ENCODE measurements at regions not wholly inside any gene's neighbourhood (a gene's known extent, or its start where the extent isn't known, plus 50 kb on each side); places are given as distances from the start of the nearest gene placed in this dataset.

- Histone ChIP-seq H3K27ac (ENCODE audit: extremely low read depth, low read depth, low read length) (no peak overlapping the region), H3K4me3 (ENCODE audit: low read depth, low read length) (no peak overlapping the region), H3K9me3 (ENCODE audit: control insufficient read depth, insufficient read depth, low read depth, low read length) (no peaks in the 10 kb centered on the region), H3K4me1 (ENCODE audit: control insufficient read depth, insufficient read depth, low read length) (no peaks in the 10 kb centered on the region), H3K36me3 (ENCODE audit: control insufficient read depth in 2 of 2, insufficient read depth in 1 of 2, low read length in 2 of 2) (no peaks in the 10 kb centered on the region)
- CTCF ChIA-PET: no interaction called here
- no peak for TF ChIP-seq REST (tag by site-specific recombination; IDR thresholded peaks at IDR 0.05)
- POLR2A ChIA-PET: no interaction called here
Observed at GRCh38 chr3:22210693-22211092, 459.7 kb upstream of the ZNF385D start.

- ChIA-PET CTCF (interaction anchor here (0.6 kb wide), 1 partner anchor 782 kb away, joined by 4 read pairs; no protein-coding TSS in a partner anchor), POLR2A (no interaction called here)
- Histone ChIP-seq H3K4me1 (ENCODE audit: control insufficient read depth, insufficient read depth, low read length) (no peaks in the 10 kb centered on the region), H3K27ac (ENCODE audit: extremely low read depth, low read depth, low read length) (no peak overlapping the region), H3K9me3 (ENCODE audit: control insufficient read depth, insufficient read depth, low read depth, low read length) (no peaks in the 10 kb centered on the region), H3K36me3 (ENCODE audit: control insufficient read depth in 2 of 2, insufficient read depth in 1 of 2, low read length in 2 of 2) (no peaks in the 10 kb centered on the region), H3K4me3 (ENCODE audit: low read depth, low read length) (no peak overlapping the region)
- TF ChIP-seq ZNF626 (tag by site-specific recombination; IDR thresholded peaks at IDR 0.05) (no peak), ZNF132 (tag by site-specific recombination; IDR thresholded peaks at IDR 0.05; ENCODE audit: borderline replicate concordance) (no peak), ZSCAN23 (tag by site-specific recombination; IDR thresholded peaks at IDR 0.05) (no peak), ZNF223 (tag by site-specific recombination; IDR thresholded peaks at IDR 0.05) (no peak), ZSCAN16 (tag by site-specific recombination; IDR thresholded peaks at IDR 0.05) (no peak), REST (tag by site-specific recombination; IDR thresholded peaks at IDR 0.05) (no peak), ZNF792 (tag by site-specific recombination; IDR thresholded peaks at IDR 0.05) (no peak), ZNF16 (tag by site-specific recombination; IDR thresholded peaks at IDR 0.05; ENCODE audit: low read depth) (no peak), ZNF747 (tag by site-specific recombination; IDR thresholded peaks at IDR 0.05) (no peak), ZNF704 (tag by site-specific recombination; IDR thresholded peaks at IDR 0.05) (no peak), PATZ1 (tag by site-specific recombination; IDR thresholded peaks at IDR 0.05) (no peak), ZNF768 (tag by site-specific recombination; IDR thresholded peaks at IDR 0.05) (no peak), WT1 (tag by site-specific recombination; IDR thresholded peaks at IDR 0.05) (no peak)
Observed at GRCh38 chr3:22216601-22217000, 465.6 kb upstream of the ZNF385D start.

Measured in HEK293 (cell line).